DND-41 (cell line): ENCODE measurements at regions not wholly inside any gene's neighbourhood (a gene's known extent, or its start where the extent isn't known, plus 50 kb on each side); places are given as distances from the start of the nearest gene placed in this dataset.

Experiments used
- EZH2 ChIP-seq: IDR thresholded peaks from 3 replicates; pipeline ENCODE4 v1.6.1; 2012; ENCODE audit warnings: borderline replicate concordance, low read depth, mild to moderate bottlenecking, moderate library complexity, low read length, inconsistent platforms; ENCODE audit not compliant: severe bottlenecking
- TF ChIP-seq, protein P1 (sequence below): IDR thresholded peaks from 2 replicates; pipeline ENCODE4 v1.5.1; 2012; ENCODE audit warnings: borderline replicate concordance, low read length, moderate library complexity, mild to moderate bottlenecking; ENCODE audit not compliant: poor library complexity, severe bottlenecking; ENCODE audit errors: extremely low read depth

DNA sequence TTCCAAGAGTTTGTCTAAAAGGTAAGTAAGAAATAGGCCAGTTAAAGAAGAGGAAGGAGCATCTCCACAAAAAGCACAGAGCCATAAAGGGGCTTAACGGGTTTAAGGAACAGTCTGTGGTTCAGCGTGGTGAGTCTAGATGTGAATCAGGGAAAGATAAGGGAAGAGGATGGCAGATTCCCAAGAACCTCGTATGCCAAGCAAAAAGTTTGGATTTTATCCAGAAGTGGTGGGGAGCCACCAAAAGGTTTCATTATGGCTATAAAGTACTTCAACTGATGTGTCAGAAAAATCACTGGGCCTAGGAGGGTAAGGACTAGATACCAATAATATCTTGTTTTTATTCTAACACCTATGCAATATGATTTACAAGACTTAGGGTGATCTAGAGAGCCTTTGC, 161.9 kb upstream of the PTER start:
- TF ChIP-seq, protein P1, sequence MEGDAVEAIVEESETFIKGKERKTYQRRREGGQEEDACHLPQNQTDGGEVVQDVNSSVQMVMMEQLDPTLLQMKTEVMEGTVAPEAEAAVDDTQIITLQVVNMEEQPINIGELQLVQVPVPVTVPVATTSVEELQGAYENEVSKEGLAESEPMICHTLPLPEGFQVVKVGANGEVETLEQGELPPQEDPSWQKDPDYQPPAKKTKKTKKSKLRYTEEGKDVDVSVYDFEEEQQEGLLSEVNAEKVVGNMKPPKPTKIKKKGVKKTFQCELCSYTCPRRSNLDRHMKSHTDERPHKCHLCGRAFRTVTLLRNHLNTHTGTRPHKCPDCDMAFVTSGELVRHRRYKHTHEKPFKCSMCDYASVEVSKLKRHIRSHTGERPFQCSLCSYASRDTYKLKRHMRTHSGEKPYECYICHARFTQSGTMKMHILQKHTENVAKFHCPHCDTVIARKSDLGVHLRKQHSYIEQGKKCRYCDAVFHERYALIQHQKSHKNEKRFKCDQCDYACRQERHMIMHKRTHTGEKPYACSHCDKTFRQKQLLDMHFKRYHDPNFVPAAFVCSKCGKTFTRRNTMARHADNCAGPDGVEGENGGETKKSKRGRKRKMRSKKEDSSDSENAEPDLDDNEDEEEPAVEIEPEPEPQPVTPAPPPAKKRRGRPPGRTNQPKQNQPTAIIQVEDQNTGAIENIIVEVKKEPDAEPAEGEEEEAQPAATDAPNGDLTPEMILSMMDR = no peak
- no peak for TF ChIP-seq EZH2
